Jurkat, Clone E6-1 (cell line): ENCODE measurements at regions not wholly inside any gene's neighbourhood (a gene's known extent, or its start where the extent isn't known, plus 50 kb on each side); places are given as distances from the start of the nearest gene placed in this dataset.

Source experiments
- DNase-seq: peaks from one replicate; pipeline ENCODE4 v3.0.0-alpha.2; 2011; ENCODE audit warnings: low read depth, low spot score
- H3K4me3 ChIP-seq: 2 replicates; pipeline ENCODE4 v1.5.1; 2011; ENCODE audit warnings: mild to moderate bottlenecking, low read length, control low read depth, moderate library complexity

- H3K4me3 ChIP-seq, result no peak overlapping the region
- DNase-seq, result no peak
Observed at GRCh38 chr7:8923164-8923806, 489.9 kb downstream of the NXPH1 start.

DNA sequence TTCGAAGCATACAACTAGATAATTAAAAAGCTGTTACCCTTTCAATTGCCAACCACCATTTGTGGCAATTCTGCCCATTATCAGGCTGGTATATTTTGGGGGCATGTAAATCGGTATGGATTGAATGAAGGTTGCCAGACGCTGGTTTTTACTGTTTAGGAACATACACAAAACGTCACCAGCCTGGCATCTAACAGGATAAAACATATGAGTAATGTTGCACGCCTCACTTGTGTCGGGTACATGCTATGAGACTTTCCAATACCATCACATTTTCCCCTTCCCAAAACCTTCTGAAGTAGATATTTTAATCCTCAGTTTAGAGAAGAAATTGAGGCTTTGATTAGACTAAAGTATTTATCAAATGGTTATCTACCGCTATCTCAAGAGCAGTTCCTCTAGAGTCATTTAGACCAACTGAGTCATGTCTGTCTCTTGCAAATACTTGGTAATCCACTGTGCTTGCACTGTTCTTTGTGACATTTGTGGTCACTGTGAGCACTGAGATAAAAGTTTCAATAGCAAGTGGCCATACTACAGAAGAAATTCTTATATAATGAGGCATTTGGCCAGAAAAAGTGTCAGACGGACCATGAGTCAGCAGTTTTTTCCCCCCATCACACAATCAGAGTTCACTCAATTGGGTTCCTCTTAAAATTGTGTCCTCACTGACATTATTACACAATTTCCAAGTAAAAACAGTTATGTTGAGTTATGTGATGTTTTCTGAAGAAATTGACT, 498.7 kb downstream of the NXPH1 start:
- no peak overlapping the region for H3K4me3 ChIP-seq
- no peak for DNase-seq

- DNase-seq, result no peak
- H3K4me3 ChIP-seq, result no peak overlapping the region
Observed at GRCh38 chr7:8932751-8933150, 499.3 kb downstream of the NXPH1 start.

DNA sequence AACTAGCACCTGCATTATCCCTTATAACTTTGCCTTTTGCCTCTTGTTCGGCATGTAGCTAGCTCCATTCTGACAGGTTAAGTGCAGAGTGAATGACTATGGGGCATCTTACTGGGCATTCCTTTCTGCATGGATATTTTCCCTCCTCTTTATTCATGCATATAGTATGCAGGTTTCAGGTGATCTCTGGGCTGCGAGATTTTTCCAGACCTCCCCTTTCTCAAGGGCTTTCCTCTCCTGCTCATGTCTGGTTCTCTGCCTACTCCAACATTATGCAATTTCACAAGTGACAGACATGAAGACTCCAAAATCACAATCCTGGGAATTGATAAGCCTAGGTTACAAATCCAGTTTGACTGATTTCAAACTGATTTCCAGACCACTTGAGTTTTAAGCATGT, 503.8 kb downstream of the NXPH1 start:
- no peak overlapping the region for H3K4me3 ChIP-seq
- no peak for DNase-seq

DNA sequence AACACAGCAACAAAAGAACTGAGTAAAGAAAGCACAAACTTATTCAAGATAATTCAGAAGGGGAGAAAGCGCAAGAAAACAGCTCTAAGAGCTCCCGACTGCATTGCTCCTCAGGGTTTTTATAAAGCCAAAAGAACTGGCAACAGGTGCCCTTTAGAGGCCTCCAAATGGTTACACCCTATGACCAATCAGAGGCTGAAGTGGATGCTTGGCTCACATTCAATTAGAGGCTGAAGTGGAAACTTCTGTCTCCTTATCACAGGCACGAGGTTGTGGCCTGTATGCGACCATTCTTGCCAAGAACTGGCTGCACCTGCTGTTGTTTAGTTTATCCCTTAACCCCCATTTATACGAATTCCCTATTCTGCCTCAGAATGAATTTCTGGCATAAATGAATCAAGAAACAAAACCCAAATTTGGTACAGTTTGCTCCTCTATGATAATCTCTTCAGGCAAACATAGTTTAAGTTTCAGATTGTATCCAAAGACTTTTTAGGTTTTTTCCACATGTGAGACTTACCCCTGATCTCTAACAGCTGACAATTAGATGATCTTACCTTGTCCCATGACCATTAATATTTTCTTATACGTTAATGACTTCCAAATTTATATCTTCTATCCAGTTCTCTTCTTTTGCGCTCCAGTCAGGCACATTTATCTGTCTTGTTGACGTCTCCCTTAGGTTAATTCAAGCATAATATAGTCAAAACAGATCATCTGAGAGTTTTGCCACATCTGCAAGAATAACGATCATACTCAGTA, 504.8 kb downstream of the NXPH1 start:
- no peak overlapping the region for H3K4me3 ChIP-seq
- no peak for DNase-seq

DNA sequence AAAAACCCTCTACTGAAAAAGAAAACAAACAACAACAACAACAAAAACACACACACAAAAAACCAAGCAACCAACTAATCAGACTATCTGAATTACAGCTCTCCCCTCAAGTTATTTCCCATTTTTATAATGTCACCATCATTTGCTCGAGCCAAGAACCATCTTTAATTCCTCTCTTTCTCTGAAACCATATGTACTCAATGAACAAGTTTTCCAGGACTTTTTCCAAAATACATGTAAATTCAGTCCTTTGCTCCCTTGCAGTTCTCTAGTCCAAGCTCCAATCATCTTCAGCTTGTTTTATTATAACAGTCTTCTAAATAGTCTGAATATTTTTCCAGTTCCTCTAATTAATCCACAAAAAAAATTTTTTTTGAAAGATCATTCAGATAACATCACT, 506.0 kb downstream of the NXPH1 start:
- H3K4me3 ChIP-seq, result no peak overlapping the region
- DNase-seq, result no peak

GRCh38 chr7:8963722-8964121, 530.3 kb downstream of the NXPH1 start:
- no peak overlapping the region for H3K4me3 ChIP-seq
- no peak for DNase-seq

DNA sequence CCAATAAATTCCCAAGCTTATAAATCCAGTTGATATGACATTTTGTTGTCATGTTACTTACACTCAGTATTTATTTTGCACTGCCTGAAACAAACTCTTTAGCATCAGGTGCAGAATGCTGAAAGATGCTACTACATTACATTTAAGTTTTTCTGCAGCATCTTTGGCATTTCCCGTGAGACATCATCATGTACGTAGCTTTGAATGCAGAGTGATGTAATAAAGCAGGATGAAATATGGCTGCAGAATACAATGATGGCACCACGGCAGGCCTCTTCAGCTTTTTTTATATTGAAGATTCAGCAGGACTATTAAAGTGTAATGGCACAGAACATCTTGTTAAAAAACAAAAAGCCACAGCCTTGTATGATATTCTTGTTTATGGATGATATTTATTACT, 531.8 kb downstream of the NXPH1 start:
- no peak overlapping the region for H3K4me3 ChIP-seq
- no peak for DNase-seq

DNA sequence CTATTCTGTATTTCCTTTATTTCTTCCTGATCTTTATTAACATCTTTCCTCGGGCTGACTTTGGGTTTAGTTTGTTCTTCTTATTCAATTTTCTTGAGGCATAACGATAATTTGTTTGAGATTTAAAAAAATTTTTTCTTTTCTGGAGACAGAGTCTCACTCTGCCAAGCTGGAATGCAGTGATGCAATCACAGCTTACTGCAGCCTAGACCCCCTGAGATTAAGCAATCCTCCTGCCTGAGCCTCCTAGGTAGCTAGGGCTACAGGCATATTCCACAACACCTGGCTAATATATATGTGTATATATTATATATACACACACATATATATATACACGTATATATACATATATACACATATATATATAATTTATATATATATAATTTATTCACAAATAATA, 540.2 kb downstream of the NXPH1 start:
- H3K4me3 ChIP-seq, result no peak overlapping the region
- DNase-seq, result no peak

- H3K4me3 ChIP-seq, result no peak overlapping the region
- no peak for DNase-seq
Observed at GRCh38 chr7:8975681-8976080, 542.3 kb downstream of the NXPH1 start.

DNA sequence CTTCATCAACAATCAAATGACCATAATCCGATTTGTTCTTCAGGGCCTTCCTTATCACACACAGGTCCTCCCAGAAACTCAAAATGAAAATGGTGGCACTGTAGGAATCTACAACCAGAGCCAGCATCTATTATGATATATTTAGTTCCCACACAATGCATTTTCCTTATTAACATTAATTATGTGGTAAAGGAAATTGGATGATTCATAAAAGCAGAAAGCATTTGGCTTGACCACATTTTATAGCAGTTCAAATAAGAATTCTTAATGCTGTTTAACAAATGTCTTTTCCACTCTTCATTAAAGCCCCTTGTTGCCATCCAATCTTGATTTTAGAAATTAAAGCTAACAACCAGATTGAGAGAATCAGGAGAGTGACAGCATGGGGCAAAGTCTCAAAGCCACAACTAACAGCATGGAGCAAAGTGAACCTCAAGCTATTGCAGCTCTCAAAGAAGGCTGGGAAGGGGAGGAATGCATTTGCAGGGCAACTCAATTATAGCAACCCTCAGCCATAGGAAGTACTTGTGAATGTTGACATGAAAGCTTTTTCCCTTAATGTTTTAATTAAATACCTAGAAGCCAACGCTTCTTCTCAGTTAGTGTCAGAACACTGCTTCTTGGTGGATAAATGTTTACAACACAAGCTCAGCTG, 549.1 kb downstream of the NXPH1 start:
- no peak overlapping the region for H3K4me3 ChIP-seq
- DNase-seq, result no peak

GRCh38 chr7:8985255-8985654, 551.8 kb downstream of the NXPH1 start:
- H3K4me3 ChIP-seq, result no peak overlapping the region

GRCh38 chr7:8988267-8988666, 554.9 kb downstream of the NXPH1 start:
- no peak for DNase-seq
- H3K4me3 ChIP-seq, result no peak overlapping the region

More at GRCh38 chr7:8985255-8985654, 551.8 kb downstream of the NXPH1 start:
- DNase-seq, result no peak

DNA sequence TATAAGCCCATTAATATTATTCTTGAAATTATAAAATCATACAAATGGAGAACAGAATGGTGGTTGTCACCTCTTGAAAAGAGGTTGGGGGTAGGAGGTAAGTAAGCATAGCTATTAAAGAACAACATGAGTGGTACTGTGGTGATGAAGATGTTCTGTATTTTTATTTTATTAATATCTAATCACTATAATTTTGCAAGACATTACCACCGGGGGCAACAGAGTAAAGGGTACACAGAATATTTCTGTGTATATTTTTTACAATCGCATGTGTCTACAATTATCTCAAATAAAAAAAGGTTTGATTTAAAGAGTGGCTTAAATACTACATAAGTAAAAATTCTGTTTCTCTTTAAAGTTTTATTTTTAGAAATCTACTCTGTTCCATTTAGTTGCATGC, 557.8 kb downstream of the NXPH1 start:
- no peak overlapping the region for H3K4me3 ChIP-seq
- DNase-seq, result no peak

DNA sequence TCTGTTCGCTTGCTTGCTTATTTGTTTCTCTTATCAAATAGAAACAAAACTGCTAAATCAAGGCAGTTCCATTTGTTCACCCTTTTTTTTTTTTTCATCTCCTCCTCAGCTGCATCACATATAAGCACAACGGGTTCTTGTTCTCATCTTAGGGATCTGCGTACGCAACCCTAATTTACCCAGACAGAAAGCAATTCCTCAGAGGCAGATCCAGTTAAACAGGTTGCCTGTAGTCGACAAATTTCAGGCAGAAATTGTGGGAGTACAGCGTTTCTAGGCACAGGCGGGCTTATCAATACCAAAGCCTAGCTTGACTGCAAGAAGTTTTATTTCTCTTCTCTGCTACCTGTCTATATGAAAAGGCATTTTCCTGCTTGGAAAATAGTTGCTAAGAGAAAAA, 565.4 kb downstream of the NXPH1 start:
- no peak overlapping the region for H3K4me3 ChIP-seq
- no peak for DNase-seq

DNA sequence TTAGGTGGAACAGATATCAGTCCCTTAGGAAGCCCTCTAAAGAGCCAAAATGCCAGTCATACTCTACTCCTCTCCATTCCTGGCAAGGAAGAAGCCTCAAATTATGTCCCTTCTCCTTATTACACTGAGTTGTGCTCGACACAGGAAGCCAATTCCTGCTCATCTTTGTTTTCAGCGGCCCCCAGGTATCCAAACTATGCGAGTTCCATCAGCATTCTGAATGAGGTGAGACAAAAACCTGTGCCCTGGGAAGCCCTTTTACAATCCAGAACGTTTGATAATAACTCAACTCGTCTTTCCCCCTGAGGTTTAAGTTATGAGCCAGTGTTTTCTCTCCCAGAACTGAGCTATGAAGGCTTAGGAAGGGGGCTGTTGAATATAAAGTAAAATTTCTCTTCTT, 580.5 kb downstream of the NXPH1 start:
- no peak for DNase-seq

DNA sequence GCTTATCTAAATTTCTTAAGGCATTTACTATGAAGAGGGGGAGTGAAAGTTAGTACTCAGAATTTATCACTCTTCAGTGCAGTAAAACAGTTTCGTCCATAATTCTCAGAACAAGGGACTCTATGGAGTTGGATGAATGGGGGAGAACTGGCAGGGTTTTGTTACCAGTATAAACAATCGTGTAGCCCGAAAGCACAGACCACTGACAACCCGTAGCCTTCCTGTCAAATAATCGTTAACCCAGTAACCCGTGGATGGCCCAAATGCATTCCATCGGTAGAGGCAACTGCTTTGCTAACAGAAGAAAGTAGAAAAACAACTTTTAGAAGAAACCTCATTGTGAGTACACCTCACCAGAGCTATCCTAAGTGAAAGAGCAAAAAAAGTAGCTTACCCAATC, 583.9 kb downstream of the NXPH1 start:
- no peak overlapping the region for H3K4me3 ChIP-seq
- DNase-seq, result no peak

More for the DNA sequence above, 580.5 kb downstream of the NXPH1 start:
- no peak overlapping the region for H3K4me3 ChIP-seq

- no peak for DNase-seq
- no peak overlapping the region for H3K4me3 ChIP-seq
Observed at GRCh38 chr7:9022456-9022855, 589.0 kb downstream of the NXPH1 start.

DNA sequence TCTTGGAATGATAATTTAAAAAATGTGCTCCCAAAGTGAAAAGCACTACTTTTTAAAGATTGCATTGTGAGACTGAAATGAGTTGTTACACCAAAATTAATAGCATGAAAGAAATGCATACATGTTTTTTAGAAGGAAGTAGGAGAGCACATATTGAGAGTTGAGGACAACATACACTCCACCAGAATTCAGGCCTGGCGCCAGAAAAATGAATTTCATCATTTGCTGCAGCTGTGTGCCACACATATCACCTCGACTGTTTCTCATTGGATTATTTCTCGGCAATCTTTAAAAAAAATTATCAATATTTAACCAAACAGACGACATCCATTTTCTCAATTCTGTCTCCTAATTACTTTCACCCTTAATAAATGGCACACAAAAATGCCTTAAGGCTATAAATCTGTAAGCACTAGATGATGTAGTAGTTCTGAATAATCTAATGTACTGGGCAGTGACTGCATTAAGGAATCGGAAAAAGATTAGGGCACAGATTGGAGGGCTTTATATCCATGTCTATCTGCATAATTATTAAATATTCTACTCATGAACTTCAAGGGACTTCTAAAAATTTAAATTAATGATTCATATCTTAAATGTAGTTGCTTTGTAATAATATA, 590.4 kb downstream of the NXPH1 start:
- H3K4me3 ChIP-seq, result no peak overlapping the region
- no peak for DNase-seq
